ENCODE measurements at regions not wholly inside any gene's neighbourhood (a gene's known extent, or its start where the extent isn't known, plus 50 kb on each side); places are given as distances from the start of the nearest gene placed in this dataset.

DNA sequence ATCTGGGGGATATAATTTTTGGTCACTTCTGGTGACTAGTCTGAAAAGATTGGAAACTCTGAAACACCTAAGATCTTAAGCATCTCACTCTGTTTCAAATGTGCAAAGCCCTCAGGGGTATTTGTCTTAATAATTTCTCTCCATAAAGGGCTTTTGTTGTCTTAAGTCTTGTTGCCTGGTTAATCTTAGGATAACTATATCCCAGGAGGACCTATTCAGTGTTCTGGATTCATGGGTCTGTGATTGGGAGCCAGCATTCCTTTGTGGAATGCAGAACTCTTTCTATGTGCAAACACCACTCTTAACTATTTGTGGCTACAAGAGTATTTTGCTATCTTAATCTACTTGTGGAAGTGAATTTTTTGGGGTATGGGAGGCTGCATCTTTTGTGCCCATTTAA, 1573.0 kb upstream of the PRMT6 start:
- TF ChIP-seq TAF1 (IDR thresholded peaks at IDR 0.05; ENCODE audit: borderline replicate concordance, insufficient read depth, low read length) (no peak), REST (IDR thresholded peaks at IDR 0.05; ENCODE audit: insufficient read depth in 1 of 2, low read depth in 2 of 2, low read length in 2 of 2) (no peak), POLR2AphosphoS5 (IDR thresholded peaks at IDR 0.05; ENCODE audit: low read depth, low read length) (no peak), SIN3A (IDR thresholded peaks at IDR 0.05; ENCODE audit: borderline replicate concordance, insufficient read depth, low read length) (no peak), FOXP2 (optimal IDR thresholded peaks at IDR 0.05; ENCODE audit: borderline replicate concordance, extremely low read depth, extremely low read length, insufficient read depth) (no peak)
